Loucy (cell line): ENCODE measurements at regions not wholly inside any gene's neighbourhood (a gene's known extent, or its start where the extent isn't known, plus 50 kb on each side); places are given as distances from the start of the nearest gene placed in this dataset.

Experiments
- CTCF ChIP-seq: fragments of 200-600 bp; sonication (generic); conservative IDR thresholded peaks from 2 replicates; pipeline ENCODE4 v1.5.1; 2014; ENCODE audit warnings: mild to moderate bottlenecking, antibody characterized with exemption, low read length
- EZH2phosphoT487 ChIP-seq: fragments of 200-600 bp; IDR thresholded peaks from 2 replicates; pipeline ENCODE4 v1.6.1; 2018; ENCODE audit warnings: antibody characterized with exemption, mild to moderate bottlenecking, moderate library complexity, borderline replicate concordance

DNA sequence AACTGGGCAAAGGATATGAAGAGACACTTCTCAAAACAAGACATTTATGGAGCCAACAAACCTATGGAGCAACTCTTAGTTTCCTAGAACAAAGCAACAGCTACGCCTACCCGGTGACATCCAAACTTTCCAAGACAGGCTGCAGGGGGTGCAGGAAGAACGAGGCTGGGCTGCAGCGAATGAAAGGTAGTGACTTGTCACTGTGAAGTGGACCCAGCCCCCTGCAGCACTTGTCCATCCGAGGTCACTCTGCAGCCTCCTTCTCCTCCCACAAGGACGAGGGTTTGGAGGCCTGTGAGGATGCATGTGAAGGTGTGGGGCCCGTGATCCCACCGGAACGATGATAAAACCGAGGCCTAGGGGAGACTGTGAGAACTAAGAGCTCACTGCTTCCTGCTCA, 192.6 kb upstream of the RPL38 start:
- TF ChIP-seq CTCF (no peak), EZH2phosphoT487 (no peak)
